K562 (cell line): ENCODE measurements at regions not wholly inside any gene's neighbourhood (a gene's known extent, or its start where the extent isn't known, plus 50 kb on each side); places are given as distances from the start of the nearest gene placed in this dataset.

ENCODE experiments used
- CTCF ChIP-seq, 3 experiments: IDR thresholded peaks in 2 of 3; conservative IDR thresholded peaks in 1 of 3; 2 replicates each; pipeline ENCODE4 v1.5.1; 2011 to 2012; ENCODE audit warnings: low read length in 3 of 3, mild to moderate bottlenecking in 3 of 3, control low read depth in 2 of 3, improper control_type of control experiment in 1 of 3, inconsistent platforms in 1 of 3, low read depth in 1 of 3, mixed read lengths in 1 of 3, moderate library complexity in 1 of 3; ENCODE audit not compliant: insufficient read depth in 2 of 3
- ESRRA ChIP-seq: fragments of 450-650 bp; IDR thresholded peaks from 2 replicates; pipeline ENCODE4 v1.6.1; 2014; ENCODE audit warnings: low read depth, mild to moderate bottlenecking, moderate library complexity, borderline replicate concordance
- GABPA ChIP-seq: fragments of 200-800 bp; sonication (Bioruptor generic); conservative IDR thresholded peaks from 2 replicates; pipeline ENCODE4 v1.6.1; 2016; ENCODE audit warnings: low read depth, missing genetic modification characterization, missing compliant biosample characterization
- HDAC6 ChIP-seq: IDR thresholded peaks from 2 replicates; pipeline ENCODE4 v1.6.1; 2012; ENCODE audit warnings: low read depth, mild to moderate bottlenecking, control low read depth, inconsistent platforms, low read length, moderate library complexity
- IRF1 ChIP-seq: sonication (generic); formaldehyde crosslinking; IDR thresholded peaks from 2 replicates; pipeline ENCODE4 v1.8.0; 2022; ENCODE audit warnings: missing genetic modification reagents, mild to moderate bottlenecking, borderline replicate concordance
- MAFK ChIP-seq: IDR thresholded peaks from 2 replicates; pipeline ENCODE4 v1.6.1; 2011; ENCODE audit warnings: low read length, improper control_type of control experiment
- NR2C2 ChIP-seq, 2 experiments: fragments of 200-800 bp in 1 of 2; sonication (Bioruptor generic) in 1 of 2; sonication (generic) in 1 of 2; formaldehyde crosslinking in 1 of 2; IDR thresholded peaks; 2 replicates each; pipeline versions ENCODE4 v1.6.1 to v1.8.0; 2016 to 2022; ENCODE audit warnings: mild to moderate bottlenecking in 1 of 2, missing compliant biosample characterization in 1 of 2, missing genetic modification characterization in 1 of 2, missing genetic modification reagents in 1 of 2
- NRF1 ChIP-seq, 2 experiments: fragments of 450-650 bp; IDR thresholded peaks in 1 of 2; conservative IDR thresholded peaks in 1 of 2; 2 replicates each; pipeline ENCODE4 v1.6.1; 2014; ENCODE audit warnings: mild to moderate bottlenecking in 2 of 2
- POLR2AphosphoS5 ChIP-seq: IDR thresholded peaks from 2 replicates; pipeline ENCODE4 v1.6.1; 2011; ENCODE audit warnings: mild to moderate bottlenecking, low read depth, low read length, moderate library complexity; ENCODE audit not compliant: control insufficient read depth, insufficient read depth
- RERE ChIP-seq: sonication (generic); formaldehyde crosslinking; IDR thresholded peaks from 2 replicates; pipeline ENCODE4 v1.8.0; 2023; ENCODE audit warnings: missing genetic modification reagents, mild to moderate bottlenecking, borderline replicate concordance
- SIRT6 ChIP-seq: IDR thresholded peaks from one replicate; pipeline ENCODE4 v1.6.1; 2012; ENCODE audit warnings: low read depth, mild to moderate bottlenecking, control low read depth, inconsistent platforms, low read length, moderate library complexity
- SRF ChIP-seq, 2 experiments: fragments of 250-450, 450-650 bp in 1 of 2; sonication (Bioruptor Pico) in 1 of 2; sonication (generic) in 1 of 2; formaldehyde crosslinking; IDR thresholded peaks; 2 replicates each; pipeline versions ENCODE4 v1.5.0 to v1.5.1; 2020 to 2022; ENCODE audit warnings: mild to moderate bottlenecking in 1 of 2, missing genetic modification reagents in 1 of 2
- TF ChIP-seq, protein P1 (sequence below): sonication (generic); formaldehyde crosslinking; IDR thresholded peaks from 2 replicates; pipeline ENCODE4 v1.5.0; 2020; ENCODE audit warnings: missing genetic modification reagents

DNA sequence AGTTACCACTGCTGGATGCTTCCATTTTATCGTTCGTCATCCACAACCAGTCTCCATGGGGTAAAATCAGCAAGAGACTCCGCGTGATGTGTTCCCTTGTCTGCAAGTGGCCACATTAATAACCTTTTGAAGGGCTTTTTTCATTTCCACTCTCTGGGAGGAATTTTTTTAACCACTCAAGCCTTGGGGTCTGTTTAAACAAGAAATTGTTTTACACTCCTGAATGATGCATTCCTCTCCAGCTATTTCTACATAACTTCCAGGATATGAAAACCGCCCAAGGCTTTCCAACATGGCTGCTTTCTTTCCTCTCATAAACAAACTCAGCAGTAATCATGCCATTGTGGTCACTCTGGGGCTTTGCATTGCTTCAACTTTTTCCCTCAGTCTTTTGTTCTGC, 217.2 kb upstream of the DAPK1 start:
- TF ChIP-seq SRF (CRISPR knock-in tag; IDR thresholded peaks at IDR 0.05) (no peak), SIRT6 (no peak), HDAC6 (no peak), POLR2AphosphoS5 (no peak), NRF1 (conservative IDR thresholded peaks at IDR 0.05 in 1 of 2, IDR thresholded peaks at IDR 0.05 in 1 of 2) (no peak), CTCF (IDR thresholded peaks at IDR 0.05 in 2 of 3, conservative IDR thresholded peaks at IDR 0.05 in 1 of 3; ENCODE audit: insufficient read depth in 2 of 3, low read depth in 1 of 3, low read length in 3 of 3) (no peak), NR2C2 (CRISPR knock-in tag; IDR thresholded peaks at IDR 0.05) (no peak), NR2C2 (tag; IDR thresholded peaks at IDR 0.05) (no peak), MAFK (no peak), IRF1 (CRISPR knock-in tag) (no peak), GABPA (no peak), RERE (CRISPR knock-in tag) (no peak), ESRRA (no peak)
- TF ChIP-seq, protein P1, sequence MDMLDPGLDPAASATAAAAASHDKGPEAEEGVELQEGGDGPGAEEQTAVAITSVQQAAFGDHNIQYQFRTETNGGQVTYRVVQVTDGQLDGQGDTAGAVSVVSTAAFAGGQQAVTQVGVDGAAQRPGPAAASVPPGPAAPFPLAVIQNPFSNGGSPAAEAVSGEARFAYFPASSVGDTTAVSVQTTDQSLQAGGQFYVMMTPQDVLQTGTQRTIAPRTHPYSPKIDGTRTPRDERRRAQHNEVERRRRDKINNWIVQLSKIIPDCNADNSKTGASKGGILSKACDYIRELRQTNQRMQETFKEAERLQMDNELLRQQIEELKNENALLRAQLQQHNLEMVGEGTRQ (CRISPR knock-in tag), result no peak
